IgD-negative memory B cell (primary cell): ENCODE measurements at regions not wholly inside any gene's neighbourhood (a gene's known extent, or its start where the extent isn't known, plus 50 kb on each side); places are given as distances from the start of the nearest gene placed in this dataset.
"Not testable (repeated sequence)": the region's sequence is repeated elsewhere in the genome, so short reads cannot be mapped to it uniquely, and the experiment has no call there.

Source experiments
- H3K27ac Mint-ChIP-seq, 3 donors: one replicate each; pipeline ENCODE4 v1.8.0; 2020 to 2022; ENCODE audit warnings: mild to moderate bottlenecking in 3 of 3, mixed read lengths in 3 of 3, moderate library complexity in 1 of 3
- H3K27me3 Mint-ChIP-seq: one replicate; pipeline ENCODE4 v1.8.0; 2021; ENCODE audit warnings: mixed read lengths
- H3K36me3 Mint-ChIP-seq: one replicate; pipeline ENCODE4 v1.8.0; 2020; ENCODE audit warnings: mild to moderate bottlenecking, mixed read lengths
- H3K4me1 Mint-ChIP-seq, 3 donors: one replicate each; pipeline ENCODE4 v1.8.0; 2020 to 2022; ENCODE audit warnings: mixed read lengths in 3 of 3, mild to moderate bottlenecking in 1 of 3
- H3K4me3 Mint-ChIP-seq, 4 donors: one replicate each; pipeline ENCODE4 v1.8.0; 2020 to 2022; ENCODE audit warnings: mild to moderate bottlenecking in 4 of 4, mixed read lengths in 4 of 4, moderate library complexity in 3 of 4
- H3K9me3 Mint-ChIP-seq, 3 donors: one replicate each; pipeline ENCODE4 v1.8.0; 2020 to 2021; ENCODE audit warnings: mixed read lengths in 3 of 3, mild to moderate bottlenecking in 1 of 3

DNA sequence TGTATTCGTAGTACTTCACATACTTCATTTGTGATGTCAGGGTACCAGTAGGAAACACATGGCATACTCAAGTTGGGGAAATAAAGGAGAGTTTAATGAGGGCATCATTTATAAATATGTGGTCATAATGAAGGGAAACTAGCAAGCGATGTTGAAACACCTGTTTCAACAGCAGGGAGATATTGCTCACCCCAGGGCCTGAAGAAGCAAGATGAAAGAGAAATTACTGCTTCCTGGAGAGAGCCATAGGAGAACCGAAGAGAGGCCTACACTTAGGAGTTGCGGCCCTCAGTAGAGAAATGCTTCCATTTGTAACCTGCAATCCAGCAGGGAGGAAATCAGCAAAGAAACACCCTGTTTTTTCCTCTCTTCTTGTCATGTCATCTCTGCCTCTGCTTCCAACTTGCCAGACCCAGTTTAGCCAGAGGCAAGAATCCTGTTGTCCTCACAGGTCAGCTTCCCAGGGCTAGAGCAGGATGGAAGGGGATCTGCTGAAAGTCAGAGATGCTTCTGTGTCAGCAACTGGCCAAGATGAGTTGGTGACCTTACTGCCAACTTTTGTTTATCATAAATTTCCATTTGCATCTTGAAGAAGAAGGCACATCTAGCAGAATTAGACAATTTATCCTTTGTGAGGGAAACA, 67.6 kb upstream of the TSPAN2 start:
- no peak overlapping the region for H3K4me3 Mint-ChIP-seq
- no peaks in the 10 kb centered on the region for H3K9me3 Mint-ChIP-seq
- H3K4me1 Mint-ChIP-seq: no peaks in the 10 kb centered on the region
- H3K36me3 Mint-ChIP-seq: no peaks in the 10 kb centered on the region
- no peaks in the 10 kb centered on the region for H3K27me3 Mint-ChIP-seq
- H3K27ac Mint-ChIP-seq: no peak overlapping the region

DNA sequence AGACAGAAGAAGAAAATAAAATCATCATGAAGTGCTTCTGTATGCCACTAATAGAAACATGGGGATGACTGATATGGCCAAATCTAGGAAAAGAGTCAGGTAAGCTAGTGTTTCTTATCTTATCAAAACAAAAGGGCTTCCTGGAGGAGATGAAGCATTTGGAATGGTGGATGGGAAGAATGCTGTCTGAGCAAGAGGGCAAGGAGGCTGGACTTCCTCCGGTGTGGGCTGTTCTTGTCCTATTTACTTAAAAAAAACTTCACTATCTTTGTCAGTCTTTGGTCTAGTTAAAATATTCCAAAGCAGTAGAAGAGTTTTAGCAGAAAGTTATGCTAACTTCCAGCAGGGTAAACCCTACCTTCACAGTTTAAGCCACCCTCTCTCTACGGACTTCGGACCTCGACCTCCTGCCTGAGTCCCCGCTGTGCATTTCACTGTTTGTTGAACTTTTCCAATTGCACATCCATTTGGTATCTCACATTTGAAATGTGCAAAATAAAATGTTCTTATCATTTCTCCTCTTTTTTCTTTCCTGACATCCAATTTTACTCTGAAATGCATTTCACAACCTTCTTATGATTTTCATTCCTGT, 64.8 kb upstream of the TSPAN2 start:
- no peaks in the 10 kb centered on the region for H3K36me3 Mint-ChIP-seq
- no peaks in the 10 kb centered on the region for H3K27me3 Mint-ChIP-seq
- no peaks in the 10 kb centered on the region for H3K9me3 Mint-ChIP-seq
- no peak overlapping the region for H3K27ac Mint-ChIP-seq
- H3K4me3 Mint-ChIP-seq: no peak overlapping the region
- H3K4me1 Mint-ChIP-seq: no peaks in the 10 kb centered on the region

DNA sequence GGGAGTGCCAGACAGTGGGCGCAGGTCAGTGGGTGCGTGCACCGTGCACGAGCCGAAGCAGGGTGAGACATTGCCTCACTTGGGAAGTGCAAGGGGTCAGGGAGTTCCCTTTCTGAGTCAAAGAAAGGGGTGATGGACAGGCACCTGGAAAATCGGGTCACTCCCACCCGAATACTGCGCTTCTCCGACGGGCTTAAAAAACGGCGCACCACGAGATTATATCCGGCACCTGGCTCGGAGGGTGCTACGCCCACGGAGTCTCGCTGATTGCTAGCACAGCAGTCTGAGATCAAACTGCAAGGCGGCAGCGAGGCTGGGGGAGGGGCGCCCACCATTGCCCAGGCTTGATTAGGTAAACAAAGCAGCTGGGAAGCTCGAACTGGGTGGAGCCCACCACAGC, 58.6 kb upstream of the TSPAN2 start:
- Mint-ChIP-seq H3K4me3 (peak overlapping the region in 1 of 4 donors; percentile 68), H3K27me3 (peaks cover 18% of the 10 kb centered on the region)
- H3K9me3 Mint-ChIP-seq, H3K27ac Mint-ChIP-seq, H3K36me3 Mint-ChIP-seq, H3K4me1 Mint-ChIP-seq: not testable (repeated sequence)

DNA sequence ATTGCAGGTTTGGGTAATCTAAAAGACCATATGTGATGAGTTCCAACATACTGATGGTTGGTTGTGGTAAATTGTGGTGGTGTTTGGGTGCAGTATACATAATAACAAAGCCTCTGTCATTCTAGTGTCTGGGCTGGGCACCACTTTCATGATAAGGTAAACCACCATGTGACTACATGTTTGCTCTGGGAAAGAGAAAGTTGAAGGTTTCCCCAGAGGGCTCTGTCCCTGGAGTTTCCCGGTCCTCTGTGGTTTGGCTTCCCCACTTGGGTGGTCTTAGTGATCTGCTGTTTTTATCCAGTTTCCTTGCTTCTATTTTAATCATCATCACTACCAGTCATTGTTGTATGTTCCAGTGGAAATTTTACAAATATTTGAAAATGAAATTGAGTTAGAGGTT, 55.9 kb upstream of the TSPAN2 start:
- H3K27me3 Mint-ChIP-seq: peaks cover 20% of the 10 kb centered on the region
- no peaks in the 10 kb centered on the region for H3K9me3 Mint-ChIP-seq
- H3K27ac Mint-ChIP-seq: no peak overlapping the region
- peaks cover 0 to 3% (median 0%) of the 10 kb centered on the region in 3 donors for H3K4me1 Mint-ChIP-seq
- no peak overlapping the region for H3K4me3 Mint-ChIP-seq
- H3K36me3 Mint-ChIP-seq: no peaks in the 10 kb centered on the region

DNA sequence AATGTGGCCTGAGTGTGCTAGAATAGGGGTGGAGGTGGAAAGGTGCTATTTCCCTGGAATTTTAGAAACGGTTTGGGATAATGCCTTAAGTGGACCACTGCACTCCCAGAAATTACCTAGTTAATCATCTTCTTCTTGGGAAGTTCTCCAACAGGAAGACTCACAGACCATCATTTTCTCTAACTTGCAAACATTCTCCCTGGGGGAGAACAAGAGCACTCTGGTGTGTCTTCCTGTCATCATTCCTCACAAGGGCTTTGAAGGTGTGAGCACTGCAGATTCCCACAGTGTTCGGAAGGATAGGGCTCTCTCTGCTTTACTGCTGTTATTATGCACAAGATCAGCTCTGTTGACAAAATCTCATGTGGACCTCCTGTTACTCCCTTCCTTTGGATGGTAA, 54.9 kb upstream of the TSPAN2 start:
- Mint-ChIP-seq H3K36me3 (no peaks in the 10 kb centered on the region), H3K4me3 (no peak overlapping the region), H3K27ac (no peak overlapping the region), H3K27me3 (peaks cover 23% of the 10 kb centered on the region), H3K9me3 (no peaks in the 10 kb centered on the region), H3K4me1 (peaks cover 0 to 3% (median 0%) of the 10 kb centered on the region in 3 donors)

DNA sequence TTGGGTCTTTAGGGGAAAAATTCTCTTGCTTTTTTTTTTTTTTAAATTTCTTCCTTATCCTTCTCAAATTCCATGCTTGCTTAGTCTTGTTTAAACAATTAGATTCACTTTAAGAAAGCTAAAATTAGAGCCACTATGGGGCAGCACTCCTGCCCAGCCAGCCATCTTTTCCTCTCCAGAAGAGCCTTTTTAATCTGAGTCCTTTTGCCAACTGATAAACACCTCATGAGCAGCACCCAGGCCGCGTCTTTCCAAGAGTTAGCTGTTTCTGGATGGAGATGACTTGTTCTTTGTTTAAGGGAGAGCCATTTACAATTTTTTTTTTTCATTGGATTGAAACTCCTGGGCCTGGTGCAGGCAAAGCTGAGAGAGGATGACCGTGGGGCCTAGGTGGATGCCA, 53.3 kb upstream of the TSPAN2 start:
- Mint-ChIP-seq H3K9me3 (no peaks in the 10 kb centered on the region), H3K27ac (no peak overlapping the region), H3K4me1 (peaks cover 0 to 5% (median 0%) of the 10 kb centered on the region in 3 donors), H3K4me3 (no peak overlapping the region), H3K27me3 (peaks cover 28% of the 10 kb centered on the region), H3K36me3 (no peaks in the 10 kb centered on the region)

DNA sequence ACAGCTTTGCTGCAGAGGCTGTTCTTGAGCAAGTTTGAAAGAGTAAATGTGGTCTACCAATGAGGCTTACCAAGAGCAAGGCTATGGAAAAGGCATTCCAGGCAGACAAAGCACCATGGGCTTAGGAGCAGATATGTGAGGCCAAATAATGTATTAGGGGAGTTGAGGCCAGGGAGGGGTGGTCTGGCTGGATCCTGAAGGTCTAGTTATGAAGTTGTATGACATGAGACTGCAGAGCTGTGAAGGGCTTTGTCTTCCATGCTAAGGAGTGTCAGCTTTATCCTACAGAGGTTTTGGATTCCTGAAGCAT, 51.8 kb upstream of the TSPAN2 start:
- no peak overlapping the region for H3K27ac Mint-ChIP-seq
- no peaks in the 10 kb centered on the region for H3K36me3 Mint-ChIP-seq
- H3K27me3 Mint-ChIP-seq: peaks cover 26% of the 10 kb centered on the region
- H3K9me3 Mint-ChIP-seq: no peaks in the 10 kb centered on the region
- H3K4me3 Mint-ChIP-seq: no peak overlapping the region
- H3K4me1 Mint-ChIP-seq: peaks cover 0 to 4% (median 0%) of the 10 kb centered on the region in 3 donors

DNA sequence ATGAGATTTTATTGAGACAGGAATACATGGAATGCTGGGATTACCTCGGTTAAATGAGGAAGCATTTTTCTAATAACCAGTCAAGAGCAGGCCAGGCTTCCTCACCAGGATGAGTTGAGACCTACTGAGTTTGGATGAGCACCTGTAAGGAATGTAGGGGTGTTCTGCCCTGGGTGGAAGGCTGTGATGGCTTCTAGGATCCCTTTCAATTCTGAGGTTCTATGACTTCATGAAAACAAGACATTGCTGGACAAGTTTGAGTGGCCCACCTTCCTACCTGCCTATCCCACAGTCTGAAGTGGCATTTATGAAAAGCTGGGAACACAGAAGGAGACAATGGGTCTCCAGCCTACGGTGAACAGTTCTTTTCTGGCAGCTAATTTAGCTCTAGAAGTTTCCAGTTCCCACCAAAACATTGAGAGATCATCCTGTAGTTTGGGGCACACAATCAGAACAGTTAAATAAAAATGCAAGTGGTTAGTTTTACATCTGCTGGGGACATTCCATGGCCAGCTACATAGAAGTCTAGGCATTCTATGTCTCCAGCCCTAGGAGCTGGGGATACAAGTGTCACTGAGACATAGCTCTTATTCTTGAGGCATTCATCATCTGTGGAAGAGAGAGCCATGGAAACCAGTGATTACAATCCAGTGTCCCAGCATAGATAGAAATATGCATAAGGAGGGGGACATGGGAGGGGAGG, 51.3 kb upstream of the TSPAN2 start:
- Mint-ChIP-seq H3K27me3 (peaks cover 24% of the 10 kb centered on the region), H3K9me3 (no peaks in the 10 kb centered on the region), H3K36me3 (no peaks in the 10 kb centered on the region), H3K4me1 (peaks cover 0 to 4% (median 0%) of the 10 kb centered on the region in 3 donors), H3K4me3 (no peak overlapping the region), H3K27ac (no peak overlapping the region)

DNA sequence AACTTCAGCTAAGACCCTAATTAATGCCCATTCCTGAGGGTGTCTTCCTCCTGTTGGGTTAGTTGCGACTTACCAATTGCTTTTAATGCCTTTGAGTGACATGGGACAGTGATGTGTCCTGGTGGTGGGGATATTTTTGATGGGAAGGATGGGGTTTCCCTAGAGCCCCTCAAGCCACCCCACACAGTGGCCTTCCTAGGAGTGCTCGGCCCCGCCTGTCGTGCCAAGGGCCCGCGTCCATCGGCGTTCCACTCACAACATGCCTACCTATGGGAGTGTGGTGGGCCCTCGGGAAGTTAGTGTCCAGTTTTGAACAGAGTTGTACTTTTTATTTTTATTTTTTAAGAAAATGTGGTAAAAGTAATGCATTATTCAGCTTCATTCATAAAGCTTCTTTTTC, 50.1 kb upstream of the TSPAN2 start:
- Mint-ChIP-seq H3K27me3 (peaks cover 16% of the 10 kb centered on the region), H3K36me3 (no peaks in the 10 kb centered on the region), H3K4me1 (peaks cover 0 to 4% (median 0%) of the 10 kb centered on the region in 3 donors), H3K4me3 (peak overlapping the region in 1 of 4 donors; percentile 70), H3K9me3 (no peaks in the 10 kb centered on the region), H3K27ac (no peak overlapping the region)
